Neural progenitor cell (in vitro differentiated cells): ENCODE measurements at regions not wholly inside any gene's neighbourhood (a gene's known extent, or its start where the extent isn't known, plus 50 kb on each side); places are given as distances from the start of the nearest gene placed in this dataset.

Experiments
- DNase-seq: peaks from one replicate; pipeline ENCODE4 v3.0.0-alpha.2; 2016; ENCODE audit warnings: low spot score
- H2AFZ ChIP-seq: fragments of 200-600 bp; sonication (generic); replicated peaks from 2 replicates; pipeline ENCODE4 v1.6.1; 2016; ENCODE audit warnings: antibody characterized with exemption
- H3F3A ChIP-seq: fragments of 200-600 bp; sonication (generic); 2 replicates; pipeline ENCODE4 v1.6.1; 2016; ENCODE audit warnings: antibody characterized with exemption, low read depth
- H3K27ac ChIP-seq: fragments of 200-600 bp; sonication (generic); 2 replicates; pipeline ENCODE4 v1.5.1; 2016; ENCODE audit warnings: mild to moderate bottlenecking
- H3K27me3 ChIP-seq: fragments of 200-600 bp; sonication (generic); 2 replicates; pipeline ENCODE4 v1.6.1; 2016; ENCODE audit warnings: mild to moderate bottlenecking, moderate library complexity
- H3K36me3 ChIP-seq: fragments of 200-600 bp; sonication (generic); 2 replicates; pipeline ENCODE4 v1.5.1; 2016
- H3K4me1 ChIP-seq: fragments of 200-600 bp; sonication (generic); 2 replicates; pipeline ENCODE4 v1.6.1; 2016; ENCODE audit warnings: mixed run types
- H3K4me2 ChIP-seq: fragments of 200-600 bp; sonication (generic); 2 replicates; pipeline ENCODE4 v1.6.1; 2016
- H3K4me3 ChIP-seq: fragments of 200-600 bp; sonication (generic); 2 replicates; pipeline ENCODE4 v1.5.1; 2016
- H3K79me2 ChIP-seq: fragments of 200-600 bp; sonication (generic); 2 replicates; pipeline ENCODE4 v1.6.1; 2016; ENCODE audit warnings: low read depth
- H3K9ac ChIP-seq: fragments of 200-600 bp; sonication (generic); 2 replicates; pipeline ENCODE4 v1.6.1; 2016
- H3K9me3 ChIP-seq: fragments of 200-600 bp; sonication (generic); 2 replicates; pipeline ENCODE4 v1.5.1; 2016; ENCODE audit warnings: low read depth
- H4K20me1 ChIP-seq: fragments of 200-600 bp; sonication (generic); 2 replicates; pipeline ENCODE4 v1.6.1; 2016; ENCODE audit warnings: low read depth
- H3K27ac Mint-ChIP-seq: 3 replicates; pipeline ENCODE4 v1.8.0; 2021; ENCODE audit warnings: mixed read lengths
- H3K27me3 Mint-ChIP-seq: 2 replicates; pipeline ENCODE4 v1.8.0; 2022; ENCODE audit warnings: low read depth, mild to moderate bottlenecking, inconsistent platforms, moderate library complexity, mixed read lengths; ENCODE audit not compliant: insufficient read depth
- H3K36me3 Mint-ChIP-seq: 3 replicates; pipeline ENCODE4 v1.8.0; 2021; ENCODE audit warnings: mixed read lengths
- H3K4me1 Mint-ChIP-seq: 3 replicates; pipeline ENCODE4 v1.8.0; 2021; ENCODE audit warnings: mixed read lengths
- H3K4me3 Mint-ChIP-seq: 3 replicates; pipeline ENCODE4 v1.8.0; 2021; ENCODE audit warnings: mild to moderate bottlenecking, moderate library complexity, mixed read lengths
- H3K9me3 Mint-ChIP-seq: 3 replicates; pipeline ENCODE4 v1.8.0; 2020; ENCODE audit warnings: mixed read lengths
- CTCF ChIP-seq: fragments of 200-600 bp; sonication (generic); IDR thresholded peaks from 2 replicates; pipeline ENCODE4 v1.5.1; 2017; ENCODE audit warnings: antibody characterized with exemption, mild to moderate bottlenecking
- EZH2 ChIP-seq: fragments of 200-600 bp; sonication (generic); IDR thresholded peaks from 2 replicates; pipeline ENCODE4 v1.6.1; 2017; ENCODE audit warnings: antibody characterized with exemption, mild to moderate bottlenecking, moderate library complexity
- EZH2phosphoT487 ChIP-seq: fragments of 200-600 bp; sonication (generic); IDR thresholded peaks from 2 replicates; pipeline ENCODE4 v1.6.1; 2017; ENCODE audit warnings: antibody characterized with exemption

- H3K4me1 Mint-ChIP-seq = peaks cover 6% of the 10 kb centered on the region
- Histone ChIP-seq H3K9ac (no peak overlapping the region), H3K27ac (no peak overlapping the region), H3K79me2 (no peaks in the 10 kb centered on the region), H3K4me1 (peaks cover under 1% of the 10 kb centered on the region), H2AFZ (no peak overlapping the region), H3K4me2 (no peak overlapping the region), H3K9me3 (peaks cover 13% of the 10 kb centered on the region), H3K36me3 (peaks cover 8% of the 10 kb centered on the region), H4K20me1 (no peaks in the 10 kb centered on the region), H3K27me3 (no peaks in the 10 kb centered on the region), H3K4me3 (no peak overlapping the region), H3F3A (no peaks in the 10 kb centered on the region)
- TF ChIP-seq CTCF (no peak), EZH2 (no peak), EZH2phosphoT487 (no peak)
- DNase-seq = no peak
- H3K36me3 Mint-ChIP-seq = no peaks in the 10 kb centered on the region
- H3K27me3 Mint-ChIP-seq = peaks cover 4% of the 10 kb centered on the region
- peaks cover 11% of the 10 kb centered on the region for H3K9me3 Mint-ChIP-seq
- no peak overlapping the region for H3K27ac Mint-ChIP-seq
- no peak overlapping the region for H3K4me3 Mint-ChIP-seq
These were observed 236.3 kb downstream of the FOXD2 start for GRCh38 chr1:47674189-47674588.

- peaks cover 8% of the 10 kb centered on the region for H3K36me3 ChIP-seq
- peaks cover 13% of the 10 kb centered on the region for H3K9me3 ChIP-seq
- no peak overlapping the region for H3K9ac ChIP-seq
- no peaks in the 10 kb centered on the region for H3K27me3 ChIP-seq
- no peak overlapping the region for H3K27ac Mint-ChIP-seq
- DNase-seq = no peak
- H3F3A ChIP-seq = no peaks in the 10 kb centered on the region
- H2AFZ ChIP-seq = peak overlapping the region; percentile 26
- no peak overlapping the region for H3K4me2 ChIP-seq
- H3K4me1 ChIP-seq = peaks cover 5% of the 10 kb centered on the region
- no peak overlapping the region for H3K4me3 ChIP-seq
- TF ChIP-seq EZH2phosphoT487 (no peak), EZH2 (no peak), CTCF (no peak)
- peaks cover 11% of the 10 kb centered on the region for H3K9me3 Mint-ChIP-seq
- peaks cover 5% of the 10 kb centered on the region for H3K27me3 Mint-ChIP-seq
- H3K4me1 Mint-ChIP-seq = peaks cover 11% of the 10 kb centered on the region
- H3K79me2 ChIP-seq = no peaks in the 10 kb centered on the region
- H3K27ac ChIP-seq = no peak overlapping the region
- H4K20me1 ChIP-seq = no peaks in the 10 kb centered on the region
- H3K4me3 Mint-ChIP-seq = no peak overlapping the region
- H3K36me3 Mint-ChIP-seq = no peaks in the 10 kb centered on the region
These were observed 237.3 kb downstream of the FOXD2 start for GRCh38 chr1:47675047-47675675.

GRCh38 chr1:47675721-47676120, 237.9 kb downstream of the FOXD2 start:
- no peak for TF ChIP-seq EZH2phosphoT487
- TF ChIP-seq CTCF = no peak
- Mint-ChIP-seq H3K27me3 (peaks cover 8% of the 10 kb centered on the region), H3K27ac (no peak overlapping the region), H3K36me3 (no peaks in the 10 kb centered on the region), H3K9me3 (peaks cover 11% of the 10 kb centered on the region), H3K4me1 (peaks cover 11% of the 10 kb centered on the region), H3K4me3 (no peak overlapping the region)
- Histone ChIP-seq H3F3A (no peaks in the 10 kb centered on the region), H3K27me3 (no peaks in the 10 kb centered on the region), H3K4me2 (no peak overlapping the region), H3K9me3 (peaks cover 13% of the 10 kb centered on the region), H3K79me2 (no peaks in the 10 kb centered on the region), H3K9ac (no peak overlapping the region), H3K4me3 (no peak overlapping the region), H3K36me3 (peaks cover 8% of the 10 kb centered on the region), H3K4me1 (peaks cover 5% of the 10 kb centered on the region), H4K20me1 (no peaks in the 10 kb centered on the region), H3K27ac (no peak overlapping the region), H2AFZ (peak overlapping the region; percentile 26)
- DNase-seq = no peak
